Effector memory CD8-positive, alpha-beta T cell (primary cell): ENCODE measurements at regions not wholly inside any gene's neighbourhood (a gene's known extent, or its start where the extent isn't known, plus 50 kb on each side); places are given as distances from the start of the nearest gene placed in this dataset.

Experiments
- ATAC-seq: fragments of 150-1000 bp; cut with Tn5 transposase; replicated peaks from 2 replicates; pipeline ENCODE4 v1.10.0; 2021; ENCODE audit warnings: mild to moderate bottlenecking, moderate library complexity
- DNase-seq, 3 experiments: peaks; one replicate each; pipeline ENCODE4 v3.0.0; 2021
- H3K27ac Mint-ChIP-seq, 2 donors: one replicate each; pipeline ENCODE4 v1.8.0; 2022; ENCODE audit warnings: mild to moderate bottlenecking in 2 of 2, mixed read lengths in 2 of 2, moderate library complexity in 2 of 2
- H3K27me3 Mint-ChIP-seq, 2 donors: one replicate each; pipeline ENCODE4 v1.8.0; 2022; ENCODE audit warnings: mixed read lengths in 2 of 2
- H3K36me3 Mint-ChIP-seq: one replicate; pipeline ENCODE4 v1.8.0; 2022; ENCODE audit warnings: mild to moderate bottlenecking, moderate library complexity, mixed read lengths; ENCODE audit not compliant: insufficient read depth
- H3K4me1 Mint-ChIP-seq, 2 donors: one replicate each; pipeline ENCODE4 v1.8.0; 2022; ENCODE audit warnings: low read depth in 2 of 2, mixed read lengths in 2 of 2
- H3K4me3 Mint-ChIP-seq, 2 donors: one replicate each; pipeline ENCODE4 v1.8.0; 2022; ENCODE audit warnings: mild to moderate bottlenecking in 2 of 2, mixed read lengths in 2 of 2, moderate library complexity in 2 of 2
- H3K9me3 Mint-ChIP-seq, 2 donors: one replicate each; pipeline ENCODE4 v1.8.0; 2022; ENCODE audit warnings: mixed read lengths in 2 of 2

GRCh38 chr10:88190123-88190522 lies 326.7 kb downstream of the PTEN start:
- Mint-ChIP-seq H3K4me1 (peaks cover 22 to 24% of the 10 kb centered on the region in 2 donors), H3K4me3 (no peak overlapping the region), H3K36me3 (no peaks in the 10 kb centered on the region), H3K9me3 (no peaks in the 10 kb centered on the region), H3K27ac (no peak overlapping the region), H3K27me3 (no peaks in the 10 kb centered on the region)
- DNase-seq = no peak
- ATAC-seq = no peak

- no peak for DNase-seq
- no peaks in the 10 kb centered on the region for H3K36me3 Mint-ChIP-seq
- no peak for ATAC-seq
- H3K4me1 Mint-ChIP-seq = peaks cover 27 to 29% of the 10 kb centered on the region in 2 donors
- H3K27ac Mint-ChIP-seq = no peak overlapping the region
- no peaks in the 10 kb centered on the region for H3K9me3 Mint-ChIP-seq
- H3K4me3 Mint-ChIP-seq = no peak overlapping the region
- H3K27me3 Mint-ChIP-seq = no peaks in the 10 kb centered on the region
Observed at GRCh38 chr10:88190540-88191235, 327.3 kb downstream of the PTEN start.

- Mint-ChIP-seq H3K4me1 (peaks cover 28 to 39% of the 10 kb centered on the region in 2 donors), H3K9me3 (no peaks in the 10 kb centered on the region), H3K36me3 (no peaks in the 10 kb centered on the region), H3K4me3 (peak overlapping the region in 1 of 2 donors; percentile 64), H3K27ac (peak overlapping the region; percentile 84 to 87), H3K27me3 (no peaks in the 10 kb centered on the region)
- DNase-seq (no peak), ATAC-seq (no peak)
Observed at GRCh38 chr10:88193018-88193417, 329.6 kb downstream of the PTEN start.

GRCh38 chr10:88194041-88194887 lies 330.8 kb downstream of the PTEN start:
- Mint-ChIP-seq H3K27ac (peak overlapping the region; percentile 84 to 87), H3K4me3 (peak overlapping the region; percentile 56 to 64), H3K27me3 (no peaks in the 10 kb centered on the region), H3K36me3 (no peaks in the 10 kb centered on the region), H3K9me3 (no peaks in the 10 kb centered on the region), H3K4me1 (peaks cover 28 to 39% of the 10 kb centered on the region in 2 donors)
- DNase-seq = peak; percentile 49 to 58 (median 57)
- peak; percentile 99 for ATAC-seq

DNA sequence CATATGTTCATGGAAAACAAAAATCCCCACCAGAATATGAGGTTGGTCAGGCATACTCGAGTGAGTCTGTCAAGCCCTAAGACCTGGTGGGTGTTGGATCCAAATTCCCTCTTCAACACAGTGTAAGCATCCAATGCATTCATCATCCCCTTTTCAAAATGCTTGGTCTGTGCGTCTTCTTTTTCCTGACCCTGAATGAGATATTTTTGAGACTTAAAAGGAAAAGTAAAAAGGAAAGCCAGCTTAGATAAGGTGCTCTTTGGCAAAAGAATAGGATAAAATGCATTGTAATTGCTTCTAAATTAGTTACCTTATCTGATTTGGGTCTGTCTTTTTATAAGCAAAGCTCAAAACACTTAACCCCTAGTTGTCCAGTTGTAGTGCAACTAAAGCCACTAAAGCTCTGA lies 331.5 kb downstream of the PTEN start:
- DNase-seq (no peak), ATAC-seq (no peak)
- H3K4me1 Mint-ChIP-seq = peaks cover 28 to 38% of the 10 kb centered on the region in 2 donors
- peak overlapping the region; percentile 67 to 84 for H3K27ac Mint-ChIP-seq
- no peak overlapping the region for H3K4me3 Mint-ChIP-seq
- no peaks in the 10 kb centered on the region for H3K9me3 Mint-ChIP-seq
- H3K36me3 Mint-ChIP-seq = no peaks in the 10 kb centered on the region
- no peaks in the 10 kb centered on the region for H3K27me3 Mint-ChIP-seq

GRCh38 chr10:88195841-88196240 lies 332.4 kb downstream of the PTEN start:
- ATAC-seq = no peak
- Mint-ChIP-seq H3K36me3 (no peaks in the 10 kb centered on the region), H3K27ac (peak overlapping the region; percentile 67 to 84), H3K9me3 (no peaks in the 10 kb centered on the region), H3K4me1 (peaks cover 28 to 34% of the 10 kb centered on the region in 2 donors), H3K4me3 (no peak overlapping the region), H3K27me3 (no peaks in the 10 kb centered on the region)
- DNase-seq = no peak

DNA sequence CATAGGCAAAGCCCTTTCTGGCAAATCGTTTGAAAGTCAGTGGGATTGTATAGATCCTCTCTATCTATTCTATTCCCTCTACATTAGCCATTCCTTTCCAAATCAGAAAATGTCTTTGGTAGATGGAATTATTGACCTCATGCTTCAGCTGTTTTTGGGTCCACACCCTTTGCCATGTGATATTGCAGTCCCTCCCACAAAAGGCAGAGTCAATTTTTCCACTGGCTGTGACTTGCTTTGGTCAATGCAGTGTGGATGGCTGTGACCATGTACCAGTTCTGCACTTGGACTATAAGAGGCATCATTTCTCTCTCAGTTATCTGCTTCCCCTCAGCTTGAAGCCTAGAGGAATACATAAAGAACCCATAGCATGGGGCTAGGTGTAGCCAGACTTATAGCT lies 332.9 kb downstream of the PTEN start:
- Mint-ChIP-seq H3K9me3 (no peaks in the 10 kb centered on the region), H3K36me3 (no peaks in the 10 kb centered on the region), H3K4me1 (peaks cover 28 to 34% of the 10 kb centered on the region in 2 donors), H3K27me3 (no peaks in the 10 kb centered on the region), H3K27ac (no peak overlapping the region), H3K4me3 (no peak overlapping the region)
- DNase-seq (no peak), ATAC-seq (no peak)

DNA sequence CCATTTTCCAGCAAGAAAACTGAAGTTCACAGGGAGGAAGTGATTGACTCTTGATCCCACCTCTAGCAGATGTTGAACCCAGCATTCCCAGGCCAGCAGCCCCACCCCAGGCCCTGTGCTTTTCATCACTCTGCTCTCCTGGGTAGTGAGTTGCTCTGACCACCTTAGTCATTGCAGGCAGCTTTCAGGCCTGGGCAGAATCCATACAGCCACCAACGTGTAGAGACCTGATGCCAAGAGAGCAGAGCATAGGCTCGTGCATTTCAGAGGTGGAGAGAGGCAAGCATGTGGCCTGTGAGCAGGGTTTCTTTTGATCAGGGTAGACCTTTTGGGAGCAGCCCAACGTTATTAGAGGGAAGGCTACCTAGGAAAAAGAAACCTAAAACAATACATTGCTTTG lies 334.6 kb downstream of the PTEN start:
- Mint-ChIP-seq H3K4me3 (no peak overlapping the region), H3K36me3 (no peaks in the 10 kb centered on the region), H3K27ac (peak overlapping the region in 1 of 2 donors; percentile 68), H3K4me1 (peaks cover 27 to 34% of the 10 kb centered on the region in 2 donors), H3K27me3 (no peaks in the 10 kb centered on the region), H3K9me3 (no peaks in the 10 kb centered on the region)
- DNase-seq (no peak), ATAC-seq (no peak)

- no peaks in the 10 kb centered on the region for H3K36me3 Mint-ChIP-seq
- no peaks in the 10 kb centered on the region for H3K27me3 Mint-ChIP-seq
- ATAC-seq (no peak), DNase-seq (no peak)
- H3K4me1 Mint-ChIP-seq = peaks cover 3 to 12% of the 10 kb centered on the region in 2 donors
- H3K4me3 Mint-ChIP-seq = no peak overlapping the region
- H3K9me3 Mint-ChIP-seq = no peaks in the 10 kb centered on the region
- H3K27ac Mint-ChIP-seq = no peak overlapping the region
Observed at GRCh38 chr10:88200312-88201032, 337.0 kb downstream of the PTEN start.

DNA sequence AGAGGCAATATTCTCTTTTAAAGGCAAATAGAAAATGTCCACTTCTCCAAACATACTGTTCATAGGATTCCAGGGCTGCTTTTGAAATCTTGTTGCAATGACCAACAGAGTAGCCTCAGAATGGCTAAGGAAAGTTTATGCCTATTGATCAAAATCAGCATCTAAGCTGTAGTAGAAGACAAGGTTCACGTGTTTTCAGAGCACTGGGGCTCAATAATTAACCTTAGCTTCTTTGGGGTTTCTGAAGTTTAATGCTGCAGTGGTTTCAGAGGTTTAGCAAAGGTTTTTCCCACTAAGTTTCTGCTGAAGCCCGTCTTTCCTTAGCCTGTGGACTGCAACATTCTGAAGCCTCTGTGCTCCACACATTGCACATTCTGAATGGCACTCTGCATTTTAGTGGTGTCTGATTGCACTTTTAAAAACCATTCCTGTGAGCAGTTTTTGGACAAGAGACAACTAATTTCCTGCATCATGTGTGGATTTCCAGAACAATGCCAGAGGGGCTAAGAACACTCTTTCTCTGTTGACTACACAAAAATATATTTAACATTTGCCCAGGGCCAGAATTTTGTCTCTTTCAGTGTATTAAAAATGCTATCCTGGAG lies 342.5 kb downstream of the PTEN start:
- Mint-ChIP-seq H3K36me3 (no peaks in the 10 kb centered on the region), H3K4me3 (no peak overlapping the region), H3K27ac (no peak overlapping the region), H3K27me3 (no peaks in the 10 kb centered on the region), H3K9me3 (no peaks in the 10 kb centered on the region), H3K4me1 (no peaks in the 10 kb centered on the region)
- no peak for DNase-seq
- ATAC-seq = no peak

DNA sequence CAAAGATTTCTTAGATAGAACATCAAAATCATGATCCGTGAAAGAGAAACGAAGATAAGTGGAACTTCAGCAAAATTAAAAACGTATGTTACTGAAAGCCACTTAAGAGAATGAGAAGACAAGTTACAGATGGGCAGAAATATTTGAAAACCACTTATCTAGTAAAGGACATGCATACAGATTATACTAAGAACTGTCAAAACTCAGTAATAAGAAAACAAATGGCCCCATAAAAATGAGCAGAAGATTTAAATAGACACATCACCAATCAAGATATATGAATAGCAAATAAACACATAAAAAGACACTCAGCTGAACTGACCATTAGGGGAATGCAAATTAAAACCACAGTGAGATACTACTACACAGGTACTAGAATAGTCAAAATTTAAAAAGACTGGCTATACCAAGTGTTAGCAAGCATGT lies 343.7 kb downstream of the PTEN start:
- ATAC-seq = no peak
- no peaks in the 10 kb centered on the region for H3K4me1 Mint-ChIP-seq
- H3K27ac Mint-ChIP-seq = no peak overlapping the region
- H3K9me3 Mint-ChIP-seq = no peaks in the 10 kb centered on the region
- H3K27me3 Mint-ChIP-seq = no peaks in the 10 kb centered on the region
- H3K4me3 Mint-ChIP-seq = no peak overlapping the region
- no peaks in the 10 kb centered on the region for H3K36me3 Mint-ChIP-seq
- DNase-seq = no peak

GRCh38 chr10:88209231-88209630 lies 345.8 kb downstream of the PTEN start:
- Mint-ChIP-seq H3K4me3 (no peak overlapping the region), H3K27me3 (no peaks in the 10 kb centered on the region), H3K9me3 (no peaks in the 10 kb centered on the region), H3K36me3 (no peaks in the 10 kb centered on the region), H3K27ac (no peak overlapping the region), H3K4me1 (no peaks in the 10 kb centered on the region)
- ATAC-seq = no peak
- no peak for DNase-seq

- Mint-ChIP-seq H3K27me3 (no peaks in the 10 kb centered on the region), H3K4me3 (no peak overlapping the region)
- ATAC-seq = no peak
Observed at GRCh38 chr10:88209837-88210561, 346.6 kb downstream of the PTEN start.

More at GRCh38 chr10:88209837-88210561, 346.6 kb downstream of the PTEN start:
- DNase-seq = no peak
- no peaks in the 10 kb centered on the region for H3K9me3 Mint-ChIP-seq
- no peaks in the 10 kb centered on the region for H3K4me1 Mint-ChIP-seq
- H3K36me3 Mint-ChIP-seq = no peaks in the 10 kb centered on the region
- H3K27ac Mint-ChIP-seq = no peak overlapping the region
